ENCODE measurements at regions not wholly inside any gene's neighbourhood (a gene's known extent, or its start where the extent isn't known, plus 50 kb on each side); places are given as distances from the start of the nearest gene placed in this dataset.

- intact Hi-C loops (cut with DNase I): no loop called here
- DNase-seq: no peak
Measured at GRCh38 chr6:4186385-4186784, 51.0 kb upstream of the ECI2 start.

- intact Hi-C loops (cut with DNase I): no loop called here
- no peak for DNase-seq
Measured at GRCh38 chr6:4185846-4186245, 50.5 kb upstream of the ECI2 start.

DNA sequence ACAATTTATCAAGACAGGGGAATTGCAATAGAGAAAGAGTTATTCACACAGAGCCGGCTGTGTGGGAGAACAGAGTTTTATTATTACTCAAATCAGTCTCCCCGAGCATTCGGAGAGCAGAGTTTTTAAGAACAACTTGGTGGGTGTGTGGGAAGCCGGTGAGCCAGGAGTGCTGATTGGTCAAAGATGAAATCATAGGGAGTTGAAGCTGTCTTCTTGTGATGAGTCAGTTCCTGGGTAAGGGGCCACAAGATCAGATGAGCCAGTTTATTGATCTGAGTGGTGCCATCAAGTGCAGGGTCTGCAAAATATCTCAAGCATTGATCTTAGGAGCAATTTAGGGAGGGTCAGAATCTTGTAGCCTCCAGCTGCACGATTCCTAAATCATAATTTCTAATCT lies 50.0 kb upstream of the ECI2 start:
- intact Hi-C loops (cut with DNase I): no loop called here
- no peak for DNase-seq
